Spleen (tissue), 7 donors: ENCODE measurements at regions not wholly inside any gene's neighbourhood (a gene's known extent, or its start where the extent isn't known, plus 50 kb on each side); places are given as distances from the start of the nearest gene placed in this dataset.

Source experiments
- CTCF ChIP-seq, 11 experiments: fragments of 200-600 bp in 7 of 11; fragments of 450-650 bp in 4 of 11; sonication (generic) in 4 of 11; IDR thresholded peaks in 8 of 11; conservative IDR thresholded peaks in 3 of 11; 1 replicate in 7 of 11; 2 replicates in 4 of 11; pipeline versions ENCODE4 v1.4.0 to v1.8.0; 2016 to 2021; ENCODE audit warnings: antibody characterized with exemption in 11 of 11, inconsistent platforms in 4 of 11, mild to moderate bottlenecking in 1 of 11
- POLR2A ChIP-seq, 3 donors: fragments of 450-650 bp; IDR thresholded peaks; one replicate each; pipeline ENCODE4 v1.5.1; 2017; ENCODE audit warnings: antibody characterized with exemption in 3 of 3, mild to moderate bottlenecking in 1 of 3
- POLR2AphosphoS5 ChIP-seq, 3 donors: sonication (generic); formaldehyde crosslinking; IDR thresholded peaks; one replicate each; pipeline ENCODE4 v1.5.1; 2017; ENCODE audit warnings: antibody characterized with exemption in 3 of 3
- donor health status: DM: no; HTN: no; CAD: no; lungs with moderate emphysema.
- donor health status: DM: no; HTN: no; CAD: no.
- donor health status: DM: no; HTN: no; CAD: no.

- no peak for TF ChIP-seq CTCF (IDR thresholded peaks at IDR 0.05 in 8 of 11, conservative IDR thresholded peaks at IDR 0.05 in 3 of 11)
- no peak for TF ChIP-seq POLR2AphosphoS5 (IDR thresholded peaks at IDR 0.05)
- no peak for TF ChIP-seq POLR2A (IDR thresholded peaks at IDR 0.05)
These were observed 54.9 kb upstream of the SNRK start for GRCh38 chr3:43231276-43232000.
